Smooth muscle cell (in vitro differentiated cells): ENCODE measurements at regions not wholly inside any gene's neighbourhood (a gene's known extent, or its start where the extent isn't known, plus 50 kb on each side); places are given as distances from the start of the nearest gene placed in this dataset.
A peak's percentile ranks its signal among the peaks of the same experiment; 100 is the strongest.

ENCODE experiments used
- DNase-seq: peaks from one replicate; lab custom pipeline; 2025; ENCODE audit not compliant: unreplicated experiment; lab: John Stamatoyannopoulos, UW
- H2AFZ ChIP-seq: fragments of 200-600 bp; sonication (generic); 2 replicates; pipeline ENCODE4 v1.6.0; 2016; ENCODE audit warnings: antibody characterized with exemption, low read depth, mild to moderate bottlenecking
- H3F3A ChIP-seq: fragments of 200-600 bp; sonication (generic); 2 replicates; pipeline ENCODE4 v1.6.0; 2017; ENCODE audit warnings: antibody characterized with exemption, low read depth
- H3K27ac ChIP-seq: fragments of 200-600 bp; sonication (generic); 2 replicates; pipeline ENCODE4 v1.5.1; 2016; ENCODE audit warnings: low read depth, mild to moderate bottlenecking
- H3K27me3 ChIP-seq: fragments of 200-600 bp; sonication (generic); 2 replicates; pipeline ENCODE4 v1.6.1; 2016; ENCODE audit warnings: low read depth, mild to moderate bottlenecking
- H3K36me3 ChIP-seq: fragments of 200-600 bp; sonication (generic); 2 replicates; pipeline ENCODE4 v1.5.1; 2016; ENCODE audit warnings: low read depth
- H3K4me1 ChIP-seq: fragments of 200-600 bp; sonication (generic); 2 replicates; pipeline ENCODE4 v1.5.1; 2016; ENCODE audit warnings: low read depth
- H3K4me2 ChIP-seq: fragments of 200-600 bp; sonication (generic); 2 replicates; pipeline ENCODE4 v1.6.0; 2016; ENCODE audit warnings: mild to moderate bottlenecking
- H3K4me3 ChIP-seq: fragments of 200-600 bp; sonication (generic); 2 replicates; pipeline ENCODE4 v1.5.1; 2016; ENCODE audit warnings: mild to moderate bottlenecking
- H3K79me2 ChIP-seq: fragments of 200-600 bp; sonication (generic); 2 replicates; pipeline ENCODE4 v1.6.0; 2016; ENCODE audit warnings: low read depth, mild to moderate bottlenecking
- H3K9ac ChIP-seq: fragments of 200-600 bp; sonication (generic); 2 replicates; pipeline ENCODE4 v1.6.0; 2016; ENCODE audit warnings: low read depth
- H3K9me3 ChIP-seq: fragments of 200-600 bp; sonication (generic); replicated peaks from 2 replicates; pipeline ENCODE4 v1.5.1; 2016; ENCODE audit warnings: low read depth
- H4K20me1 ChIP-seq: fragments of 200-600 bp; sonication (generic); 2 replicates; pipeline ENCODE4 v1.6.0; 2016; ENCODE audit warnings: low read depth
- WGBS: methylation state at CpG from one replicate; pipeline ENCODE4 v1.1.7; 2016; ENCODE audit warnings: low lambda C conversion rate; 5-methylcytosine and 5-hydroxymethylcytosine counted together
- TF ChIP-seq, protein P1 (sequence below): fragments of 200-600 bp; sonication (generic); IDR thresholded peaks from 2 replicates; pipeline ENCODE4 v1.5.1; 2017; ENCODE audit warnings: borderline replicate concordance, mild to moderate bottlenecking, antibody characterized with exemption; ENCODE audit not compliant: insufficient read depth, poor library complexity, severe bottlenecking

DNA sequence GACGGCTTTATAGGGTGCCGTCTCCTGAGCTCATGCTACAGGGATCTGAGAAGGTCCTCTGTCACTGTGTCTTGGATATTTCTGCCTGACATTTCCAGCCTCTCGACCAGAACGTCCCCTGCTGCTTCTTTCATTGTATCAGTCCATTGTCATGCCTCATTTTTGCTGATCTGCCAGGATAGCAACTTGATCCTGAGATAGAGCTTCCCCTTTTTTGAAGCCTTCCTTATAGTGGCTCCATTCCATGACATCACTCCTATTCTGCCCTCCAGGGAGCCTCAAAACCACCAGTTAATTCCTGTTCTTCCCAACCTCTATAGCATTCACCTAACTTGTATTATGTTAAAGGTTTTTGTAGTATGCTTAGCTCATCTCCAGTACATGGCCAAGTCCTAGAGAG is 431.8 kb upstream of the NOX3 start:
- 68% methylated on average over 4 of the region's 4 CpGs for WGBS
- Histone ChIP-seq H3F3A (no peaks in the 10 kb centered on the region), H4K20me1 (no peaks in the 10 kb centered on the region), H3K4me1 (no peaks in the 10 kb centered on the region), H3K79me2 (no peaks in the 10 kb centered on the region), H3K4me3 (no peak overlapping the region), H2AFZ (no peak overlapping the region), H3K27me3 (no peaks in the 10 kb centered on the region), H3K4me2 (no peak overlapping the region), H3K36me3 (no peaks in the 10 kb centered on the region), H3K27ac (no peak overlapping the region), H3K9ac (no peak overlapping the region), H3K9me3 (no peaks in the 10 kb centered on the region)
- TF ChIP-seq, protein P1, sequence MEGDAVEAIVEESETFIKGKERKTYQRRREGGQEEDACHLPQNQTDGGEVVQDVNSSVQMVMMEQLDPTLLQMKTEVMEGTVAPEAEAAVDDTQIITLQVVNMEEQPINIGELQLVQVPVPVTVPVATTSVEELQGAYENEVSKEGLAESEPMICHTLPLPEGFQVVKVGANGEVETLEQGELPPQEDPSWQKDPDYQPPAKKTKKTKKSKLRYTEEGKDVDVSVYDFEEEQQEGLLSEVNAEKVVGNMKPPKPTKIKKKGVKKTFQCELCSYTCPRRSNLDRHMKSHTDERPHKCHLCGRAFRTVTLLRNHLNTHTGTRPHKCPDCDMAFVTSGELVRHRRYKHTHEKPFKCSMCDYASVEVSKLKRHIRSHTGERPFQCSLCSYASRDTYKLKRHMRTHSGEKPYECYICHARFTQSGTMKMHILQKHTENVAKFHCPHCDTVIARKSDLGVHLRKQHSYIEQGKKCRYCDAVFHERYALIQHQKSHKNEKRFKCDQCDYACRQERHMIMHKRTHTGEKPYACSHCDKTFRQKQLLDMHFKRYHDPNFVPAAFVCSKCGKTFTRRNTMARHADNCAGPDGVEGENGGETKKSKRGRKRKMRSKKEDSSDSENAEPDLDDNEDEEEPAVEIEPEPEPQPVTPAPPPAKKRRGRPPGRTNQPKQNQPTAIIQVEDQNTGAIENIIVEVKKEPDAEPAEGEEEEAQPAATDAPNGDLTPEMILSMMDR, result no peak
- DNase-seq, result no peak

DNA sequence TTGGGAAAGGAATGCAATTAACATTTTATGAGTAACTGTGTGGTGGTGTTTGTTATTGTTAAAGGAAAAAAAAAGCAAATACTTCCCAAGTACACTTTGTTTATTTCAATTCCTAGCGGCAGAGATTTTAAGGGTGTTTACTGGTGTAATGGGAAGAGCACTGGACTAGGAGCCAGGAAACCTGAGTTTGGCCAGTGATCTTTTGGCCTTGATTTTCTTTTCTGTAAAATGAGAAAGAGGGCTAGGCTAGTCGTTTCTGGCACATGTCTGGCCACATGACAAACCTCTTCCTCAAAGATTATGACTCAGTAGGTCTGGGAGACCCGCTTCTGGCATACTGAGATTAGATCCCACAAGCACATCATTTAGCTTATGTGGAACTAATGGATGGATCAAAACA is 428.1 kb upstream of the NOX3 start:
- Histone ChIP-seq H3K4me3 (no peak overlapping the region), H3K79me2 (no peaks in the 10 kb centered on the region), H3K27me3 (no peaks in the 10 kb centered on the region), H3K4me1 (no peaks in the 10 kb centered on the region), H3K4me2 (peak overlapping the region; percentile 41), H3F3A (no peaks in the 10 kb centered on the region), H3K9me3 (no peaks in the 10 kb centered on the region), H2AFZ (peak overlapping the region; percentile 46), H3K36me3 (no peaks in the 10 kb centered on the region), H4K20me1 (no peaks in the 10 kb centered on the region), H3K9ac (no peak overlapping the region), H3K27ac (peak overlapping the region; percentile 85)
- TF ChIP-seq, protein P1, result no peak
- DNase-seq, result no peak
- WGBS, result 19% methylated on average over 3 of the region's 3 CpGs

DNA sequence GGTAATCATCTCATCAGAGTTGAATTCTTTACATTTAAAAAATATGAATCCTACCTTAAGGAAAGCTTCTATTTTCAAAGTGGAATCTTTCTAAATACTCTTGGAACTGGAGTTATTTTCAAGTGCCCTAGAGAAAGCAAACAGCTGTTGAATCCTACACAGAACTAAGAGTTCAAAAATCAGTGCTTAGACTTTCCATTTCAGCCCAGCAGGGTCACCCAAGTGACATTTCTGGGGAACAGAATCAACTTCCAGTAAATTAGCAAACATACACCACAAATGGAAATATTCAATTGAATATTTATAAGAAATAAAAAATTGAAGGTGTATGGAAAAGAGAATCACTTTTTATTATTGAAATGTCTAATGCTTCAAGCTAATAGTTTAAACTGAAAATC is 427.7 kb upstream of the NOX3 start:
- DNase-seq, result no peak
- Histone ChIP-seq H3K9me3 (no peaks in the 10 kb centered on the region), H3K4me2 (peak overlapping the region; percentile 41), H3K36me3 (no peaks in the 10 kb centered on the region), H3K79me2 (no peaks in the 10 kb centered on the region), H3K9ac (no peak overlapping the region), H3K27ac (peak overlapping the region; percentile 85), H3K4me3 (no peak overlapping the region), H3K4me1 (no peaks in the 10 kb centered on the region), H3F3A (no peaks in the 10 kb centered on the region), H3K27me3 (no peaks in the 10 kb centered on the region), H4K20me1 (no peaks in the 10 kb centered on the region), H2AFZ (peak overlapping the region; percentile 46)
- TF ChIP-seq, protein P1, result no peak

DNA sequence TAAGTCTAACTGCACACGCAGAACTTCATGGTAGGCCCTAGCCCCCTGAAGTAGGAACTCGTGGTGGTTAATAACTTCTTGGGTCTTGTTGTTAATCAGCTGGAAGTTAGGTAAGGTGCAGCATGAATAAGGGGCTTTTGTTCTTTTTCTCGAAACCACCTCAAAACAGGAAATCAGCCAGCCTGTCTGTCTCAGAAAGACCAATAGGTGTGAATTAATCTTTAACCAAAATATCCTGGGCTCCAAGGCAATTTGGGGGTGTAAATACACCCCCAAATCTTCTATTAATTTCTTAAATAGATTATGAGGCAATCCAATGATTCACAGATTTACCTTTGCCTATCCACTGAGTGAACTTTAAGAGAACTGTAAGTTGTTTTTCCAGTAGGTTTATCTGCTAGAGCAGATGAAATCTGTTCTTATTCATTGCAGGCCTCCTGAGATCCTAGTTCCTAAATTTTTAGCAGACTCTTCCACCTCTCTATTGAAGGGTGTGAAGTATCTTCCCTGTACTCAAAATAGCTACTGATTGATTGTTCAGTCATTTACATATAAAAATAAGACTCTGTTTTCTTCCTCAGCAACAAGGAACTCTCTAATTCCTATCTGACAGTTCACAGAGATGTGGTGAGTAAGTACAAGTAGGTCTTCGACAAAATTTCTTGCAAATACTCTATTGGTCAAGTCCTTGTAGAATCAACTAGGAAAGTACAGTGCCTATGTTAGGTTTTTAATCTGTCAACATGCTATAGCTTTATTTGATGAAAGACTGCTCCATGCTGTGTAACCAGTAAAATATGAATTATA is 427.1 kb upstream of the NOX3 start:
- Histone ChIP-seq H3K27me3 (no peaks in the 10 kb centered on the region), H3F3A (no peaks in the 10 kb centered on the region), H3K9ac (no peak overlapping the region), H4K20me1 (no peaks in the 10 kb centered on the region), H3K36me3 (no peaks in the 10 kb centered on the region), H2AFZ (no peak overlapping the region), H3K4me3 (no peak overlapping the region), H3K9me3 (no peaks in the 10 kb centered on the region), H3K4me1 (no peaks in the 10 kb centered on the region), H3K79me2 (no peaks in the 10 kb centered on the region), H3K27ac (peak overlapping the region; percentile 85), H3K4me2 (peak overlapping the region; percentile 41)
- TF ChIP-seq, protein P1, result no peak
- 78% methylated on average over 4 of the region's 4 CpGs for WGBS
- no peak for DNase-seq
